GM21381 (cell line): ENCODE measurements at regions not wholly inside any gene's neighbourhood (a gene's known extent, or its start where the extent isn't known, plus 50 kb on each side); places are given as distances from the start of the nearest gene placed in this dataset.

Experiments used
- ATAC-seq: cut with Tn5 transposase; IDR thresholded peaks from one replicate; pipeline ENCODE4 v1.9.1; 2021; ENCODE audit warnings: mild to moderate bottlenecking, moderate library complexity; ENCODE audit not compliant: unreplicated experiment

GRCh38 chr13:77480066-77480465 lies 55.4 kb upstream of the SCEL start:
- ATAC-seq: no peak

GRCh38 chr13:77479326-77479725 lies 56.2 kb upstream of the SCEL start:
- no peak for ATAC-seq

- no peak for ATAC-seq
Measured at GRCh38 chr13:77477299-77477848, 58.1 kb upstream of the SCEL start.

DNA sequence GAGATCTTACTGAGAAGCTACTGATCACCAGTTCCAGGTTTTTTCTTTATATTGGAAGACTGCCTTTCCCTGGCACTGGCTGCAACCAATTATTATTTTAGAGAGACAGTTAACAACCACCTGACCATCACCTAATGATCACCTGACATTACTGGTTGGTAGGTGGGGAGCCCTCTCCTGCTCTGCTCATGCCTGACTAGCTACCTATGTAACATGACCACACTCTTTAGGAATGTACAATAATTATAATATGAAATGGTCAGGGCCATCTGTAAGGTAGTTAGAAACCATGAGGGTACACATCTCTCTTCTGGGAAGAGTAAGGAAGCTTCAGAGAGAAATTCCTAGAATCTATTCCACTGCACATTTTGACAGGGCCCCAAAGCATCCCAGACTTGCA lies 59.0 kb upstream of the SCEL start:
- no peak for ATAC-seq

DNA sequence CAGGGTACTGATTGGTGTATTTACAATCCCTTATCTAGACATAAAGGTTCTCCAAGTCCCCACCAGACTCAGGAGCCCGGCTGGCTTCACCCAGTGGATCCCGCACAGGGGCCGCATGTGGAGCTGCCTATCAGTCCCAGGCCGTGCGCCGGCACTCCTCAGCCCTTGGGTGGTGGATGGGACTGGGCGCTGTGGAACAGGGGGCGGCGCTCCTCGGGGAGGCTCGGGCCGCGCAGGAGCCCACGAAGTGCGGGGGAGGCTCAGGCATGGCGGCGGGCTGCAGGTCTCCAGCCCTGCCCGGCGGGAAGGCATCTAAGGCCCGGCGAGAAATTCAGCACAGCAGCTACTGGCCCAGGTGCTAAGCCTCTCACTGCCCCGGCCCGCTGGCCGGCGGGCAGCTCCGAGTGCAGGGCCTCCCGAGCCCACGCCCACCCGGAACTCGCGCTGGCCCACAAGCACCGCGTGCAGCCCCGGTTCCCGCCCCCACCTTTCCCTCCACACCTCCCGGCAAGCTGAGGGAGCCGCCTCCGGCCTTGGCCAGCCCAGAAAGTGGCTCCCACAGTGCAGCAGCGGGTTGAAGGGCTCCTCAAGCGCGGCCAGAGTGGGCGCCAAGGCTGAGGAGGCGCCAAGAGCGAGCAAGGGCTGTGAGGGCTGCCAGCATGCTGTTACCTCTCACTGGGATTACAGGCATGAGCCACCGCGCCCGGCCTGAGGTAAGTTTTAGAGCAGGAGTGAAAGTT lies 60.0 kb upstream of the SCEL start:
- no peak for ATAC-seq

DNA sequence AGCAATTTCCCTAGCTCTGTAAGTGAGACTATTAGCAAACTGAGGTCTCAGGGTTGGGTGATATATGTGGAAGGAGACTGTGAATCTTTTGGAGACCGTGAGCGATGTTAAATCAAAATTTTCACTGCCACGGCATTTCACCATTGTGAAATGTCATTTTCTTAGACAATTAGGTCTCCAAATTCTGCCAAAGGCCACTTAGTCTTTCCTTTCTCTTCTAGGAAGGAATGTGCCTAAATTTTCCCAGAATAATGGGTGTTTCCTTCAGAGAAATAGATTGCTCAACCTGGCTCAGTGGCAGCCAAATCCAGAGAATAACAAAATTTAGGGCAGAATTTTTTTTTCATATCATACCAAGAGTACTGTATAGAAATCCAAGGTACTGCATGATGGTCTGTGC lies 64.5 kb upstream of the SCEL start:
- no peak for ATAC-seq

DNA sequence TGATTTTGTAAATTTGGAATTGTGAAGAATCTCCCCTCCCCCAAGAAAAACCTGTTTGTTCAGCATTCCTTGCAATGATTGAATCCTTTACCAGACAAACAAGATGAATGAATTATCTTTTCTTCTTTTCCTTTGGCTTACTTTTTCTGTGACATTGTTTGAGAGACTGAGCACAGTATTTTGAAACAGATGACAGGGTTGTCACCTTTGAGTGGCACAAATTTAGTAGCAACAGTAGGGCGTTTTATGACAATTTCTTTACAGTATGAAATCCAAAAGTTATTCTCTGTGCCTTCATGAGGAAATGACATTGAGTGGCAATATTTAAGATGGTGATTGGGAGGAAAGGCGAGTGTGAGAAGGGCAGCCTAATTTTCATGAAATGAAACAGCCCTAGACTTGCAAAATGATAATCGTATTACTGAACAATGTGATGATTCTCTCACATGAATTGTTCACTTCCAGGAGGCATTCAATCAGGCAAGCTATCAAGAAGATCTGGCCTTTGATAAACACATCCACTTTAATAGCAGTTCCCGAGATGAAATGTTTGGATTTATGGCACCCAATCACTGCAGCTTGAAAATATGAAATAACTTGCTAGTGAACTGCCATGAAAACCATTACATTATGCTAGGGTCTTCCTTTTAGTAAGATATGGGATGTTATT lies 68.6 kb upstream of the SCEL start:
- ATAC-seq: no peak

DNA sequence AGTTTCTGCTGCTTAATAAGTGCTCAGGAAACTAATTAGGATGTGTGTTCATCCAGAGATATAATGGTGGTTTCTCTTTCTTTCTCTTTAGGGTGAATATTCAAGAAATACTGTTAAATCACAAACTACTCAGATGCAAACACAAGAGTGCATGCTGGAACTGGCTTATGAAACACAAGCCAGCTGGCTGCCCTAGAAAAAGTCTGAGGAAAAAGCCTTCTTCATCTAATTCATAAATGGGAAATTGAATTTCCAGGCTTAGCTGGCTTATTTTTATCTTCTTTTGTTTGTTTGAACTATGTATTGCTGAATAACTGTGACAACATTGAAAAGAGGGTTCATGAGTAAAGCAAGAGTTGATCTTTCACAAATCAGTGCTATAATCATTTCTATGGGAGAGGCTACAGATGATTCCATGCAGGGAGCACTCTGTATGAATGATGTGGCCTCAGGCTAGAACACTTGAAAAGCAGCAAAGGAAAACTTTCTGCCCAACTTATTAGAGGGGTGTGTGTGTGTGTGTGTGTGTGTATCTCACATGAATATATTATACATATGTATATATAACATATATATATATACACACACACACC lies 69.8 kb upstream of the SCEL start:
- no peak for ATAC-seq

DNA sequence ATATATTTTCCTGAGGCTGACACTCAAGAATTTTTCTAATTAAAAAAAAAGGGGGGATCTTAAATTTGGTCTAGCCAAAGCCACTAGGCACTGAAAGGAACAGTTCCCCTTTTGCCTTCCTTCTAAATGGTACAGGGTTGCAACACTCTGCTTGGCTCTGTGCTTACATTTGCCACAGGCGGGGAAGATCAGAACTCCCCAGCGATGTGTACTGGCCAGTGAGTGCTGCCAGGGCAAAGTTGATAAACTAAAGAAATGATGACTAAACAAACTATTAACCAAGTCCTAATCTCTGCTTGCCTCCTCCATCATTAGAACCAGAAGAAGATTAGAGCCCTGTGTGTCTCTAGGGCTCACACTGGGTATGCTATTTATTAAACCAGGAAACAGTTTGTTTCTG lies 75.3 kb upstream of the SCEL start:
- peak; percentile 82 for ATAC-seq

GRCh38 chr13:77459592-77459991 lies 75.9 kb upstream of the SCEL start:
- no peak for ATAC-seq

GRCh38 chr13:77458736-77459135 lies 76.8 kb upstream of the SCEL start:
- ATAC-seq: no peak

DNA sequence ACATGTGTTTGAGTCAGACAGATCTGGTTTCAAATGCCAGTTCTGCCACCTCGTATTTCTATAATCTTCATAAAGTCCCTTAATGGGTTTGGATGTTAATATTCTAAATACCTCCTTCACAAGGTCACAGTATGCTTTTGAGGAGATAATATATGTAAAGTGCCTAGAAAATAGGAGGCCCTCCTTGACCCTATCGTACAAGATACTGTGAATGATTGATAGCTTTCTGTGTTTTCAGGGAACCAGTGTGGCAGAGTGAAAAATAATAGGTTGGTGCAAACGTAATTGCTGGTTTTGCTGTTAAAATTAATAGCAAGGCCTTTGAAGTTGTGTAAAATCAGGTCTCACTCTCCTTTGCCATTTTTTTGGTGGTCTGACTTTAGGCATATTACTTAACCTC lies 77.5 kb upstream of the SCEL start:
- no peak for ATAC-seq

GRCh38 chr13:77456271-77456670 lies 79.2 kb upstream of the SCEL start:
- no peak for ATAC-seq

DNA sequence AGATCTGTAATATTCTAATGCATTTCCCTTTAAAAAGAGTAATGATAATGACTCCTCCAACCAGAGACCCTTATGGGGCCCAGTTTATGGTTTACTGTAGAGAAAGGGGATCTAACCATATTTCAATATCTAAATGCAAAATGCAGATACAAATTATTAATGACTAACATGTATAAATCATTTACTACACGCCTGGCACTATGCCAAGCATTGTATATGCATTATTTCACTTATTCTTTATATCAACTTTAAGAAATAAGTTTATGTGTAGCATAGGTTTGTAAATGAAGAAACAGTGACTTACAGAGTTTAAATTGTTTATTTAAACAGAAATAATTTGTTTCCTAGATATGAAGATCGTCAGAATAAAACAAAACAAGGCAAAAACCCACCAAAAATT lies 86.2 kb upstream of the SCEL start:
- ATAC-seq: no peak

- no peak for ATAC-seq
Measured at GRCh38 chr13:77448689-77449088, 86.8 kb upstream of the SCEL start.

DNA sequence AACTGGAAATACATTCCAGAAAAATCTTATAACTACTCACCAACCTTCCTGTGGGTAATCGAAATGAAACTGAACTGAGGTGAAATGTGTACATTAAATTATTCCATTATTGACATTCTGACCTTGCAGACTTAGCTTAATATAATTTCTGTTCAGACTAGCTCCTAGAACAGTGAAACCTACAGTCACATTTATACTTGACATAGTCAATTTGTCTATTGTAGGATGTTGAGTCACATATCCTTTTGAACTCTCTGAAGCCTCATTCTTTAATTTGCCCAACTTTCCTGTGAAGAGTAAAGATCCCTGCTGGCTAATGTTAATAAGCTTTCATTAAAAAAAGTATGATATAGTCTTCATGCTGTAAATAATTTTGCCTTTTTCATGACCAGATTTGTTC lies 92.0 kb upstream of the SCEL start:
- no peak for ATAC-seq

GRCh38 chr13:77437267-77437666 lies 98.2 kb upstream of the SCEL start:
- ATAC-seq: no peak

- no peak for ATAC-seq
Measured at GRCh38 chr13:77434289-77434688, 101.2 kb upstream of the SCEL start.

- no peak for ATAC-seq
Measured at GRCh38 chr13:77431449-77431848, 104.1 kb upstream of the SCEL start.

DNA sequence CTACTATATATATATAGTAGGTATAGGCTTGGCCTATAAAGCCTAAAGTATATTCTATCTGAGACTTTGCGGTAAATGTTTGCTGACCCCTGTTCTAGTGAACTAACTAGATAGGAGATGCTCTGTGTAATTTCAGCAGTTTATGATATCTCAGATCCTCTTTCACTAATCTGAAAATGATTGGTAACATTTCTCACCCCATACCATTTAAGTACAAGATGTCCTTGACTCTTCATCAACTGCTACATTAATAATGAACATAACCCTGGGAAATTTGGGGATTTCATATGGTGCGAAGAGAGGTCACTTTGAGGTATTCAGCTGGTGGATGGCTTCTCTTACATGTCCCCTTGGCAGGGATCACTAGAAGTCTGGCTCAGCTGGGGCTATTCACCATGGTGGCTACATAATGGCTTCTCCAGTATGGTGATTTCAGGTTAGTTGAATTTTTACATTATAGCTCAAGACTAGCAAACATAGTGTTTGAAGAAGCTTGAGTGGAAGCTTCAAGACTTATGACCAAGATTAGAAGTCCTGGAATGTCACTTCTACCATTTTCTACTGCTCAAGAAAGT lies 103.6 kb upstream of the MYCBP2 start:
- ATAC-seq: peak; percentile 41

DNA sequence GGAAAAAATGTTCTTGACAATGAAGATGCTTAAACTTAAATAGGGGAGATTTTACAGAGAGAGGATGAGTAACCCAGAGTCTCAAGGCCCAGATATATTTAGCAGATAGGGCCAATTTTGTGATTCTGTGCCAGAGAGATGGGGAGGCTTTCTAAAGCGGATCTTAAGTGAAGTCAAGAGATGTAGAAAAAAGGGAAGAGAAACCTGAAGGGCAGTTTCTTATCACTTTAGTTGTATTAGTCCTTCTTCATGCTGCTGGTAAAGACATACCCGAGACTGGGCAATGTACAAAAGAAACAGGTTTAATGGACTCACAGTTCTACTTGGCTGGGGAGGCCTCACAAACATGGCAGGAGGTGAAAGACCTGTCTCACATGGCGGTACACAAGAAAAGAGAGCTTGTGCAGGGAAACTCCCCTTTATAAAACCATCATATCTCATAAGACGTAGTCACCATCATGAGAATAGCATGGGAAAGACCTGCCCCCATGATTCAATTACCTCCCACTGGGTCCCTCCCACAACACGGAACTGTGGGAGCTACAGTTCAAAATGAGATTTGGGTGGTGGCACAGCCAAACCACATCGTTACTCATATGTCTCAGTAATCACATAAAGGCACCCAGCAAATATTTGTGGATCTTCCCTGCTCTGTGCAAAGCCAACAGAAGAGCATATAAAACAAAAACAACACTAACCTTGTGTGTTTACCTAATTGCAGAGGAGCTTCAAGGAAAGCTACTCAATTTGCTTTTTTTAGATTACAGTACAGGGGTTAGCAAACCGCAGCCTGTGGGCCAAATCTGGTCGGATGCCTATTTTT lies 102.6 kb upstream of the MYCBP2 start:
- ATAC-seq: peak; percentile 70
